Activated CD8-positive, alpha-beta memory T cell treated with anti-CD3 and anti-CD28 coated beads for 4 hours (primary cell): ENCODE measurements at regions not wholly inside any gene's neighbourhood (a gene's known extent, or its start where the extent isn't known, plus 50 kb on each side); places are given as distances from the start of the nearest gene placed in this dataset.

Experiments used
- DNase-seq, 2 donors: peaks; one replicate each; pipeline ENCODE4 v3.0.0-alpha.2; 2020; ENCODE audit warnings: low read depth in 2 of 2

DNA sequence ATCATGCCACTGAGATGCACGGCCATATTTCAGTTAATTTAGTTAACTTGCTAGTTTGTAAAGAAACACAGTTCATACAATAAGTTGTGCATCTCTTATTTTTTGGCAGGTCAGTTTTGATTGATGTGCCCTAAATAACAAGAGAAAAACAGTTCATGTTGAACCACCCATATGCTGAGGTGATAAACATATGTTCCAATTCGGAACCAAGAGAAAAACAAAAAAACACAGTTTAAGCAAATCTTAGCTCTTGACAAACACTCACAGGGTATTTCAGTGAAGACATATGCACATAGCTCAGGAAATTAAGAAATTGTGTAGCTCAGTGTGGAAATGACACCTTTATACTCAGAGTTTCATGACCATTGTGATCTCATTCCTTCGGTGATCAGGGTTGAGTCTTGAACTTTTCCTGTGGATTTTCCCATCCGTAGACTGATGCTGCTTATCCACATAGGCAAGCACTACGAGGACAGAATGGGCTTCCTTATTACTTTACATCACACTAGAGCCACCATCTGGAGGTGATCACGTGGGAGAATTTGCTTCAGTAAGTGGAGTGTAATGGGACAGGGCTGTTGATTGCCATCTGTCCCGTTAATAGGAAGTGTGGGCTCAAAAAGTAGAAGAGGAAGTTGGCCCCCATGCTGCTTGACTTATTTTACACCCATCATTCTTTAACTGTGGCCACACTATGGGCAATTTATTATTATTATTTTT is 773.0 kb downstream of the MTRR start:
- DNase-seq = no peak

DNA sequence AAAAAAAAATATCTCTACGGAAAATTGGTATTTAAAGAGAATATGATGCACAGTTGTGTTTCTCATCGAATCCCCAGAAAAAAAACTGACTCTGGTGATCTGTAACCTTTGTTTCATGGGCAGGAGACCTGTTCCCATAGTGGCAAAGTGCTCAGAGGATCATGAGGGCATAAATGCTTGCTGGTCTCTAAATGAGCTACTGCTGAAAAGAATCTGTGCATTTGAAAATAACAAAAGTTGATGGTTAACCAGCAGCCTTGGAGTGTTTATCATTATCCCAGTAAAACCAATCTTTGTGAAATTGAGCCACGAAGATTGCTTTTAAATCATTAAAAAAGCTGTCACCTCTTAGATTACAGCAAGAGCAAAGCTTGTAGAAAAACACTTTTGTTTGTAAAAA is 775.4 kb downstream of the MTRR start:
- DNase-seq = no peak

DNA sequence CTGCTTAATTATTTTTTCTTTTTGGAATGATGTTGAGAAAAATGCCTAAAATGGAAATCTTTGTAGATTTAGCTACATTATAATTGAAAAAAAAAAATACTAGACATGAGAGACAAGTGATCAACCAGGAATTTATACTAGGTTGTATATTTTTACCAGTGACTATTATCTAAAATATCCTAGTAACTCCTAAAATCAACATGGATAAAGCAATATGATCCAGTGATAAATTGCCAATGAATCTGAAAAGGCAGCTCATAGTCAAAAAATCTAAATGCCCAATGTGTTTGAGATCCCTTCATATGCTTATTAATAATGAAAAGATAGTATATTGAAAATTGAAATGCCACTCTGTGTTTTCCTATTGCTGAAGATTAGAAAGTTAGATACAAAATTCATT is 778.2 kb downstream of the MTRR start:
- DNase-seq = no peak

DNA sequence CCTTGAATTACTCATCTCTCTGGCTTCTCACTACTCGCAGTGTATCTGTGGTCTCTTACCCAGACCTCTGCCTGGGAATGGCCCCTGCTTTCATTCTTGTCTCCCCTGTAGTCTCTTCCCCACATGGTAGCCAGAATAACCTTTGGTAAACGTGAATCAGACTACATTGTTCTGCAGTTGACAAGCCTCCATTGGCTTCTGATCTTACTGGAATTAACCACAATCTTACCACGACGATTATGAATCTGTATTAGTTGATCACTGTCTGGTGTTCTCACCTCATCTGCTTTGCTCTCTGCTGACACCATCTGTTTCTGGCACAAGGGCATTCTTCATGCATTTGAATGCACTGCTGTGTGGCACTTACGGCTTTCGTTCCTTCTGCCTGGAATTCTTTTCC is 781.2 kb downstream of the MTRR start:
- DNase-seq = no peak

DNA sequence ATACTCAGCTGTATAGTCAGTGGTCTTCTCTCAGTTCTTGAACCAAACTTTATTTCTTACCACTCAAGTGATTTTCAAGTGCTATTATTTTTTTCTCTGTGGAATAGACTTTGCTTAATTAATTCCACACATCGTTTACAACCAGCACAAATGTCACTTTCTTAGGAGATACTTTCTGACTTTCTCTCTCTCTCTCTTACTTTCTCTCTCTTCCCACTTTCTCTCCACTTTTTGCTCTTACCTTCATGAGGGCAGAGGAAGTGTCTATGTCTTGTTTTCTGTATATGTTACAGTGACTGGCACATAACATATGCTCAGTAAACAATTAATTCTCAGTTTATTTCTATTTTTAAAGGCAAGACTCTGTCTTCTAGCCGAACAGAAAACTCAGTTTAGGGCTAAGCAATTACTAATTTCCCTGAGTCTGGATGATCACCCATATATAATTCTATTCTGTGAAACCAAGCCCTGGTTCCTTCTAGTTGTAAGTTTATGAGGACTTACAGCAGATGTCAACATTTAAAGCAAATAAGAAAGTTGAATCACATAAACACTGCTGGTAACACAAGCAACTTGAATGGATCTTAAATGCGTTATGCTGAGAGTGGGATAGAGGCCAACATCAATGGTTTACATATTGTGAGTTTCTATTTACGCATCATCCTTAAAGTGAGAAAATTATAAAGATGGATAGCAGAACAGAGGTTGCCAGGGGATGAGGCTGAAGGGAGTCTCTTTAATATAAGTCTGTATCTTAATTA is 791.4 kb downstream of the MTRR start:
- DNase-seq = no peak

DNA sequence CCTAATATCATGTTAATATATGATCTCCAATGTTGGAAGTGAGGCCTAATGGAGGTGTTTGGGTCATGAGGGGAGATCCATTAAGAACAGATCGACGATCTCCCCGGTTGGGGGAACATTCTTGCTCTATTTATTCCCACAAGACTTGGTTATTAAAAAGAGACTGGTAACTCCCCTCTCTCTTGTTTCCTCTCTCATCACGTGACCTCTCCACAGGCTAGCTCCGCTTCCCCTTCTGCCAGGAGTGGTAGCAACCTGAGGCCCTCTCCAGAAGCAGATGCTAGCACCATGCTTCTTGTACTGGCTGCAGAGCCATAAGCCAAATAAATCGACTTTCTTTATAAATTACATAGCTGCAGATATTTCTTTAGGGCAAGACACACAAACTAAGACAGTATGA is 794.4 kb downstream of the MTRR start:
- DNase-seq = no peak

DNA sequence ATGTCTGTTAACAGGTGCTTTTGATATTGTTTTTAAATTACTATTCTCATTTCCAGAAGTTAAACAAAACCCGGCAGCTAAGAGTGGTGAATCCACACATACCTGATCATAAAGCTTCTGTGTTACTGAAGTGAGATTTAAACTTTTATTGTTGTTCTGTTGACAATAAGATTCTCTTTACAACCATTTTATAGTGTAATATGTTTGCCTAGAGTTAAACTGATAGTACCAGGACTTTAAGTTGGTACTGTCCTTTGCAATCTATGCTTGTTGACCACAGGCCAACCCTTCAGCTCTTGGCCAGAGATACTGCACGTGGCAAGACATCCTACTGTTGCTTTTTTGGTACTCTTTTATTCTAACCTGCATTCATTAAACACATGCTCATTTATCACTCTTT is 806.2 kb downstream of the MTRR start:
- no peak for DNase-seq

DNA sequence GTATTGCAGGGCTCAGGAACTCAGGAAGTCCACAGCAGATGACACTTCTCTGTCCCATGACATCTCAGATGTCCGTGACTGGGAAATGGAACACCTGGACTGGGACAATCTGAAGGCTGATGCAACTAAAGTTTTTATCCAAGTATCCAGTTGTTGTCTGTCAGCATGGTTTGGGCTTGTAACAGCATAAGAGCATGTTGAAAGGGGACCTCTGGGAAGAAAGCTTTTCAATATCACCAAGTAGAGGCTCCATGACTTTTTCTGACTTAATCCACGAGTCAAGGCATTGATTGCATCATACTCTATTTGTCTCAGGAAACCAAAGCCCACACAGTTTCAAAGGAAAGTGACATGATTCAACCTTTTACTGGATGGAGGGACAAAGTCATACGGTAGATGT is 807.7 kb downstream of the MTRR start:
- no peak for DNase-seq

DNA sequence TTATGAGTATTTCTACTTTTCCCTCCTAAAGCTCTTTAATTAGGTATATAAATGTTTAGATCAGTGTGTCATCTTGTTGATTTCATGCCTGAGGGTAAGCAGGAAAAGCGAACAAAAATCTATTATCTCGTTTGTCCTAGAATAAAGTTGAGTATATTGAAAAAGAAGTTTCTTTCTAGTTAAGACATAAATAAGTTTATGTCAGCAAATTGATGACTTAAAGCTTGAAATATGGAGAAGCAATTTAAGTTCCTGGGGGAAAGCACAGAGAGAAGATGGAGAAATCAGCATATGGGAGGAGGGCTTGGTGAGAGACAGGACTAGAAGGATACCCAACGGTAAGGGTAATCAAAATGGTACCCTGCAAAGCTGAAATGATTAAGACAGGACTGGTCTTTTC is 813.4 kb downstream of the MTRR start:
- DNase-seq = no peak

DNA sequence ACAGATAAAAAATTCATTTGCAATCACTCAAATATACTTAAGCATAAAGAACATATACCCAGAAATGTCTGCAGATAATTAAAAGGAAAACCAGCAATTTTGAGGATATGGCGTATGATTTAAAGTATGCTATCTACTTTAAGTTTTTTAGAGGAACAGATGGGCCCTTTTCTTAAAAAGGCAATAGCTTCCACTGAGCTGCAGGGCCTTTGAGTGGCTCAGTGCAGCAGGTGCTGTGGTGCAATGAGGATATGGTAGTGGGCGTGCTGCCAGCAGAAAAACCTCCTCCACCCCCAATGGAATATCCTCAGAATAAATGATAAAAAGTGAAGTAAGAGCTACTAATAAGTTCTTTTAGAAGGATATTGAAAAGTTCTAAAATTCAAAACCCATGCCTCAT is 814.5 kb downstream of the MTRR start:
- DNase-seq = no peak

DNA sequence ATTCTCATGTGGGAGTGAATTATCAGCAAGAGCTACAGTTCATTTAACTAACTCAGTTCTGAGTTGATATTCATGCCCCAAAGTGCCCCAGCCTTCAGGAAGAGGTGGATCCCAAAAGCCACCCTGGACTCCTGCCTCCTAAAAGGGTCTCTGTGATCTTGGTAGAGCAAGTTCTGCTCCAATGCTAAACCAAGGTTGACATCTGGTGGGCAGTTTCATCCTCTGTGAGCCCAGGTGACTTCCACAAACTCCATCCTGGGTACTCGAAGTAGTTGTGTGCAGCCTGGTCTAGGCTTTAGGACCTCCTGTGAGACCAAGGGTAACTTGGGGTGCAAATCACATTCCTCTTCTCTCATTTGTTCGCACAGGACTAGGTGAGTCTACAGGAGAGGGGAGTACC is 816.8 kb downstream of the MTRR start:
- no peak for DNase-seq

DNA sequence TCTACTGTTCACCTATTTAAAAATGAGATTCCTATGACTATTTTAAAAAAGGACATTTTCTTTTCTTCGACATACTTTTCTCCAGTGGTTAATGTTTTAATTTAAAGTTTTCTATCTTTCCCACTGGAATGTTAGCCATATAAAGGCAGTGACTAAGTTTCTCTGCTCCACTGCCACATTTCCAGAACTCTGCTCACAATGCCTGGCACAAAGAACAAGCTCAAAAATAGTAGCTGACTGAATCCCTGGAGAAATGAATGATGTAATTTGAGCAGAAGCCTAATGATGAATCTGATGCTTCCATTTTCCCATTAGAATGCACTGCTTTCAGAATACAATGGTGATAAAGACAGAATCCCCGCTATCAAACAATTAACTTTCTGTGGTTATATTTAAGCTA is 817.8 kb downstream of the MTRR start:
- no peak for DNase-seq

DNA sequence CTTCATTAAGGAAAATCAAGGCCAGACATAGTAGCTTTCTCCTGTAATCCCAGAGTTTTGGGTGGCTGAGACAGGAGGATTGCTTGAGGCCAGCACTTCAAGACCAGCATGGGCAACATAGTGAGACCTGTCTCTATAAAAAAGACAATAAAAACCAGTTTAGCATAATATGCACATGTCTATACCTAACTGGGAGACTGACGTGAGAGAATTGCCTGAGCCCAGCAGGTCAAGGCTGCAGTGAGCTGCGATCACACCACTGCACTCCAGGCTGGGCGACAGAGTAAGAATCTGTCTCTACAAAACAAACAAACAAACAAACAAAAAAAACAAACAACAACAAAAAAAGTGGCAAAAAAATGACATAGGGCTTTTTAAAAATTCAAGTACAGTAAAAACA is 820.8 kb downstream of the MTRR start:
- DNase-seq = no peak

DNA sequence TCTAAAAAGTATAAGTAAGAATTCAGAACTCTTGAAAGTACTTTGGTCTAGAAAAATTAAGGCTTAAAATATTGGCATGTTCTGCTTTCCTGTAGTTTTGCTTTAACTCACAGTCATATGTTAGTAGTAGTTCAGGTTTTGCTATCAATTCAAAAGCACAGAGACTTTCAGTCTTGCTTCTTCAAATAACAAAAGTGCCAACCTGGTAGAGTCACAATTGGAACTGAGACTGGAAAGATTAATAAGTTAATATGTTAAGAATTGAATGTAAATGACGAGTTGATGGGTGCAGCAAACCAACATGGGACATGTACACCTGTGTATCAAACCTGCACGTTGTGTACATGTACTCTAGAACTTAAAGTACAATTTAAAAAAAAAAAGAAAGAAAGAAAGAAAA is 822.3 kb downstream of the MTRR start:
- no peak for DNase-seq

DNA sequence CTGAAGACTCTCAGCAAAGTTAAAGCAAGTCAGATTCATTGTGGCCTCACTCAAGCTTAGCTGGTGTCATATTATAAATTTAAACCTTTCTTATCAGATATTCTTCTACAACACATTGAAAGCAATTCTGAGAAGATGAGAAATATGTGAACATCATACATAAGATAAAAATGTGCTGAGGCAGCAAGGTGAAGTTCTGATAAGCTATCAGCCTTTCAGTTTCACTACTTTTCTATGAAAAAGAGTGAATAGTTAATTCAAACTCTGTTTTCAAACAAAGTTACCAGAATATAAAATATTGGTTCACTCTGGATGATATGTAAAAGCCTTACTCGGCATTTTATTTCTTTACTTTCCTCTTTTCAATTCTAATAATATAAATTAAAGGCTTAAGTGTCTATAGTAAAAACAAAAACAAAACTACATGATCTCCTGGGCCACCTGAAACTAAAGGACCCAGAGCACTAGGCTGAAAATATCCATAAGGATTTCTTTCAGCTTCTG is 824.4 kb downstream of the MTRR start:
- DNase-seq = no peak

DNA sequence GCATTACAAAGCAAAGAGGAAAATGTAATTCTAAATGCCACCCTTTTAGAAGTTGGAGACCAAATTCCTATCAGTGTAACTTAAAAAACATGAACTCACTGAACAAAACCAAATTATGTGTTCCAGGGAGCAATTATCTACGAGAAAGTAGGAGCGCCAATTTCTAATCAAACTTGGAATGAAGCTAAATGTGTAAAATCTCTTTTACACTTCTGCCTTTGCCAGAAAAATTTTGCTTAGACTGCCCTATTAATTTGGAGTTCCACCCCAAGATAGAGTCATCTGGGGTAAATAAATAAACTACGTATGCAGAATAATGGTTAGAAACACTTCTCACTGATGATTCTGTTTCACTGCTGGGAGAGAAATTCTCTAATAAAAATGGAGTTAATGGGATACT is 825.6 kb downstream of the MTRR start:
- no peak for DNase-seq

DNA sequence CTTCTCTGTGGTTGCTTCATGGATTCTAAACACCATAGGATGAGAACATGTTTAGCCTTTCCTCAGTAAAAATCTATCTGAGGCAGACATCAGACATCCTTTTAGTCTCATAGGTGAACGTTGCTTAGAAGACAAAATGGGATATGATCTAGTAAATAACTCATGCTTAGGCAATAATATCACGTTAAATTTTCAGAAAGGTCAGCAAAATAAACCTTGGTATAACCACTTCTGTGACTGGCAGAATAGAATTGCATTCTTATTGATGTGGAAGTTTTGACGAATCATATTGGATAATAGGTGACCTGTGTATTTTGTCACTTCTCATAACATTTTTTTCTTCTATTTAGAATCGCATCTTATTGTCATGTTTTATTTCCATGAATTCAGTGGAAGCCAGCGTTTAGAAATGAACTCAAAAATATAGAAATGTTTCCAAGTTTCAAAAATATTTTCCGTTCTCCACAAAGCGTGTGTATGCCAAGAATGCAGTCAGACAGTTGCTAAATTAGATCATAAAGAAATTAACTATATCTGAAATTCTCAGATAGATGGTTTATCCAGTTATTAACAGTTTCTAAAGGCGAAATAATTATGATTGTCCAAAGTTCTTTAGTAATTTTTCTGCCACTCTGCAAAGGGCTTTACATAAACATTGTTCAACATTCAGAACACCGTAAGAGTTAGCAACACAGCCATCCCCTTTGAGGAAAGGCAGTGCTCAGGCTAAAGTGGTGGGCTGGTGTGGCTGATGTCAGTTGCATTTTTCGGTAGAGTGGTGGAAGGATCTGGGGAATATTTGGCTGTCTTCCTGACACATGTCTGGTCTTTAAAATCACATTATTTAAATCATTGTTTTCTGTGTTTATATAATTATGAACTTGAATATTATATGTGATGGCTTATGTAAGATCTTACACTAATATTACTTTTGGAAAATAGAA is 827.2 kb downstream of the MTRR start:
- DNase-seq = no peak

DNA sequence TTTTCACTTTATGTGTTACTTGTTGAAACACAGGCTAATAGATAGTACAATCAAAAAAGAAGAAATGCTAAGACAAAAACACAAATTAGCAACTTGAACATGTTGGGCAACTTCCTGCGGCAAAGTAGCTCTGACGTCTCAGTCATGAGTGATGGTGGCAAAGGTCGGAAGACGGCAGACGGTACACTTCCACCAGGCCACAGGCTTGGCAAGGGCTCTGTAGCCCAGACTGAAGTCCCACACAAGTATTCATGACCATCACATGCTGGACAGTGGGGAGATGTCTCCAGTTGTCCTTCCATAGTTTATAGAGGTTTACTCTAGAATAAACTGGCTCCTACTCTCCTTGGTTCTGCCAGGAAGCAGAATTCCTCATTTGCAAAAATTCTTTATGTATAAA is 831.3 kb downstream of the MTRR start:
- no peak for DNase-seq

DNA sequence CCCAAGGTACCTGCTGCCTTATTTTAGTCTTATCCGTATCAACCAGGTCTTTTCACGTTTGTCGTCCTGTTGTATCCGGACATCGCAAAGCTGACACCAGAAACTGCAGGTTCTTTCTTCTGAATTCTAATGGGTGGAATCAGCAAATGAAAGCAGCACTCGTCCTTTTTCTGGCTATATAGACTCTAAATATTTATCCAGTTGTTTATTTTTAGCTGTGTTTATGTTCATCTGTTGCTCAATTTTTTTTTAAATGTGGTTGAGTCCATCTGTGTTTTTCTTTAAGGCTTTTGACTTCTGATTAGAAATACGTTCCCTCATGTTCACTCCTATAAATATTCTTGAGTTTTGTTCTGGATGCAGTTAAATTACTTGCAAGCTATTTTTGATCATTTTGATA is 831.7 kb downstream of the MTRR start:
- DNase-seq = no peak

DNA sequence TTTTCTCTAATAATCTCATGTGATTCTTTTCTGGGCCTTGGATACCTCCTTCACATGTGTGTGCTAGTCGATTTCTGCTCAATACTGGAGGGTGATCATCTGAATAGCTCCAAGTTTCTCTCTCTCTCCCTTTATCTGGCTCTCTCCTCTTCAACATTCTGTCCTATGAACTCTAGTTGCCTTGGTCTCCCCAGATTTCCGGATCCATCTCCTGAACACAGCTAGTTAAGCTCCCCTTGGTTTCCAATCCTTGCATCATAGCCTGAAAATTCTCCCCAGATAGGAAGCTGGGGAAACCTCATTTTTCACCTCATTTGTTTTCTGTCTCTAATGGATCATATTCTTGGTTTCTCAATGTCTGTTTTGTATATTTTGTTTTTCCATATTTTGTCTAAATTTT is 832.3 kb downstream of the MTRR start:
- DNase-seq = no peak

DNA sequence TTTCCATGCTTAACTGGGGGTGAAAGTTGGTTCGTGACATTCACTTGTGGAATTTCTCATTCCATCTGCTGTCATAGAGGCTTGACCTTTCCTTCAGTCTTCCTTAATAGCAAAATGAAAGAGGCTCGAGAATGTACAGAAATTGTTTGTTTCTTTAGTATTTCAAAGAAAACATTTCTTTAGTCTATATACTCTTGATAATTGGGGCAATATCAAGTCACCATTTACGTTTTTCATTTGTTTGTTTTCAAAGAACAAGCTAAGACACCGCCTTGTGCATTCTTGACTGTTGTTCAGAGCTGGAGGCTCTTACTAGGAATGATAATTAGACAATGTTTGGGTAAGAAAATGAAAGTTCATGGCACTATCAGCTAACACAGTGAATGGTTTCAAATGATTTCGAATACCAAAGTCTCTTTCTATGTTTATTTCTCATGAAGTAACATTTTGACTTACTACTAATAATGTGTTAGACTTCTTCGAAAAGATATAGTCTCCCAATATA is 835.4 kb downstream of the SEMA5A start:
- DNase-seq = no peak

DNA sequence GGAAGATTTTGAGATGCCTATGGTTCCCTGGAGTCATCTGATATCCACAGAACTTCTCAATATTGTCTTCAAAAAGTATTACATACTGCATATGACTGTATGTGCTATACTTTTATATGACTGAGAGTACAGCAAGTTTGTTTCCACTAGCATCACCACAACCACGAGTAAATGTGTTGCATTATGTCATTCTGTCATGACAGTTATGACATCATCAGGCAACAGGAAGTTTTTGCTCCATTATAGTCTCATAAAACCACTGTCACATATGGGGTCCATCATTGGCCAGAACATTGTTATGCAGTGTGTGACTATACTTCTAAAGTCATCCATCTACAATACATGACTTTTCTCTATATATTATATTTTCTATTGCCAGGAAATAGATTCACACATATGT is 831.7 kb downstream of the SEMA5A start:
- DNase-seq = no peak
